ENCODE measurements at regions not wholly inside any gene's neighbourhood (a gene's known extent, or its start where the extent isn't known, plus 50 kb on each side); places are given as distances from the start of the nearest gene placed in this dataset.

DNA sequence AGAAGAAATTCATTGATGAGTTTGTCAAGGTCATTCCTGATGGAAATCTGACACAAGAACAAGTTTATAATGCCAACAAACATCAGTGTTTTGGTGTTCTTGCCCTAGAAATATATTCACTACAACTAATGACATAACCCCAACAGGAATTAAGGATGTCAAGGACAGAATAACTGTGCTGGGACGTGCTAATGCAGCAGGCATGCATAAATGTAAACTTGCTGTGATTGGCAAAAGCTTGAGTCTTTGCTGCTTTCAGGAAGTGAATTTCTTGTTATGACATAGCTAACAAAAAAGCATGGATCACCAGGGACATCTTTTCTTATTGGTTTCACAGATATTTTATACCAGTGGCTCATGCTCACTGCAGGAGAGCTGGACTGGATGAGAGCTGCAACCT lies 144.6 kb downstream of the KCTD12 start:
- DNase-seq = no peak

GRCh38 chr13:76741046-76741445 lies 145.2 kb downstream of the KCTD12 start:
- no peak for DNase-seq

- DNase-seq = no peak
These were observed 147.6 kb downstream of the KCTD12 start for GRCh38 chr13:76738616-76739015.

DNA sequence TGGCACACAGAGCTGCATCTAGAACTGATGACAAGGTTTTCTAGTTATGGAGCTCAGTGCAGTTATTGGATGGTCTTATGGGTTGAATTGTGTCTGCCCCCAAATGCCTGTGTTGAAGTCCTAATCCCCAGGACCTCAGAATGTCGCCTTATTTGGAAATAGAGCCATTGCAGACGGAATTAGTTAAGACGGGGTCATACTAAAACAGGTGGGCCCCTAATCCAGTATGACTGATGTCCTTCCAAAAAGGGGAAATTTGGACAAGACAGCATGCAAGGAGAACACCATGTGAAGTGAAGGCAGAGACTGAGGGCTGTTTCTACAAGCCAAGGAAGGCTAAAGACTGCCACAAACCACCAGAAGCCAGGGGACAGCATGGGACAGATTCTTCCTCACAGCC lies 148.7 kb downstream of the KCTD12 start:
- no peak for DNase-seq

DNA sequence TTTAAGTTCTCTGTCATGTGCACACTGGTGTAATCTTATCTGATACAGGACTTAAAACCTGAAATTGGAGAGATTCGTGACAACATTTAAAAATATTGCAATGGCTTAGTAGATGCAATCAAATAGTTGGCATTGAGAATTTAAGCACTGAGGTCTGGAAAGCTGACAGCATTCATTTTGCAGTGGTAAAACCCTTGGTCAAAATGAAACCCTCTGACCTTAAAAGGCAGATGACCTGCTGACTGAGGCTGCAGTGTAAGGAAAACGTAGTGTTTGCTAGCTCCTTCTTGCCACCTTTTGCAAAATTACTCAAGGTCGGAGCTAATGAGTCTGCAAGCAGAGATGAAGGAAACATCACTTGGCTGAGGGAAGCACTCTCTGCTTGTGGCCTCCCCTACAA lies 150.6 kb downstream of the KCTD12 start:
- no peak for DNase-seq

DNA sequence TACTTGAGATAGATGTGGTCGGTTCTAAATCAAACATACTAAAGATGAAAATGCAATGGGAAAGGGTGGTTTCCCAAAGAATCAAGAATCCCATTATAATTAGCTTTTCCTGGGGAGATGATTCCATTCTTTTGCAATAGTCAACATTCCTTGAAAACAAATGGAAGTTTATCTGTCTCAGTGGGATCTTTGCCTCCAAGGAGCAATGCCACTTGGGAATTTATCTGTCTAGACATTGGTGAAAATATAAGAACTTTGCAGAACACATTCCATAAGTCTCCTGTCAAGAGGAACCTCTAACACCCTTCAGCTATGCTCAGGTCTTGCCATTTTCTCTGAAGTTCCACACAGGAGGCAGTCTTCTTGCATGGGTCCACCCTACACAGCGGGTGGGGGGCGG lies 152.5 kb downstream of the KCTD12 start:
- DNase-seq = no peak

DNA sequence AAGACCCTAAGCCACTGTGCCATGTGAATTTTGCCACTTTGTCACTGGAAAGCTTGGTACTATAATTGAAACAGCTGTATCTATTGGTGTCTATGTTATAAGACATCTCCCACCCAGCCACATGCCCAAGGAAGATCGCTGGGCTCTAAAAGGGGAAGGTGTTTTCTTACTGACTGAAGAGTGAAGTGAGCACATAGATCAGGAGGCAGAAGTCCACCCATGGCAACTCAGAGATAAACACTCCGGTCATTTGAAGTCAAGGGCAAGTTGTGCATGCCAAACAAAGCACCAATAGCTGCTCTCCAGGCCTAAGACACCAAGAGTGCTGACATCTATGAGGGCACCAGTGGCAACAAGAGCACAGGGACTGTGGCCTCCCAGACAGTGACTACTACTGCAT lies 153.8 kb downstream of the KCTD12 start:
- no peak for DNase-seq

DNA sequence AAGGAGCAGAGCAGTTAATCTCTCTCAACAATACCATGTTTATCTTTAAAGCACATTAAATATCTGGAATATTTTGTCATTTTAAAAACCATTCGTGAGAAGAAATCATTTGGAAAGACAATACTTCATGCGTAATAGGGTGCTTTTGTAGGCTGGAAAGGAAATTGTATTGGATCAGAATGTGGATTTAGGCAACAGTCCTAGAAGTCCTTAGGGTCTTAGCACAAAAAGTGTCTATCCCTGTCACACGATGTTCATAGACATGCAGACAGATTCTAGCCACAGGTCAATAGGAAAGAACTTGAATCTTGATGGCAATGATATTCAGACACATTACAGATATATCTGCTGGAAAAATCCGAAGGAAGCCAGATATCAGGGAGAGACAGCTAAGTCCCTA lies 156.0 kb downstream of the KCTD12 start:
- DNase-seq = no peak

- no peak for DNase-seq
These were observed 156.5 kb downstream of the KCTD12 start for GRCh38 chr13:76729691-76730090.

DNA sequence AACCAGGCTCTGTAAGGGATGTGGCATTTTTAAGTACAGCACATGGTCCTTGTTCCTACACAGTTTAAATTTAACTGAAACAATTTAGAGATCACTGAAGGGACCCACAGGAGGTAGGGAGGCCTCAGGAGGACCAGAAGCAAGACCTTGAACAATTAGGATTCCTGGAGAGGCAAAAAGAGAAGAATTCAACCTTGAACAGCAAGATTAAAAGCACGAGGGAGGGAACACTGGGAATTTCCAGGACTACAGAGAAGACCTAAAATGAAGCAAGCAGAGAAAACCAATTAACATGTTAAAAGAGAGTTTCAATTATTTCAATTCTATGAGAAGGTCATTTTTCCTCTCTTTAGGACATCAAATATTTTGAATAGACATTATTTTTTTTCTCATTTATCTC lies 160.3 kb downstream of the KCTD12 start:
- no peak for DNase-seq

DNA sequence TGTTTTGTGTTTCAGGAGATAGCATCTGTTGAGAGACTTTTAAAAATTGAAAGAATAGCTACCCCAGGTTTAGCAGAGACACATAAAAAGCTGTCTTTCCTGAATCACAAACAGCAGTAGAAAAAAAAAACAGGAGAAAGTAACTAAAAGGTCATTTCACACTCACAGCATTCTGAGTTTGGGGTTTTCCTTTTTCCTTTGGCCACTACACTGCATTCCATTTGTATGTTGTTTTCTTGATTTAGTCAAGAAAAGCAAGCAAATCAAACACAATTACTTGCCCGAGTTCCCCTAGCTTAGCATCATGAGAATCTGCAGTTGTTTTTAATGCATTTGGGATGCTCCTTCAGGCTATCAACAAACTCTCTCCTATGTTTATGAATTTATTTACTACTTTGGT lies 161.0 kb downstream of the KCTD12 start:
- DNase-seq = no peak

GRCh38 chr13:76724421-76724820 lies 161.8 kb downstream of the KCTD12 start:
- no peak for DNase-seq

DNA sequence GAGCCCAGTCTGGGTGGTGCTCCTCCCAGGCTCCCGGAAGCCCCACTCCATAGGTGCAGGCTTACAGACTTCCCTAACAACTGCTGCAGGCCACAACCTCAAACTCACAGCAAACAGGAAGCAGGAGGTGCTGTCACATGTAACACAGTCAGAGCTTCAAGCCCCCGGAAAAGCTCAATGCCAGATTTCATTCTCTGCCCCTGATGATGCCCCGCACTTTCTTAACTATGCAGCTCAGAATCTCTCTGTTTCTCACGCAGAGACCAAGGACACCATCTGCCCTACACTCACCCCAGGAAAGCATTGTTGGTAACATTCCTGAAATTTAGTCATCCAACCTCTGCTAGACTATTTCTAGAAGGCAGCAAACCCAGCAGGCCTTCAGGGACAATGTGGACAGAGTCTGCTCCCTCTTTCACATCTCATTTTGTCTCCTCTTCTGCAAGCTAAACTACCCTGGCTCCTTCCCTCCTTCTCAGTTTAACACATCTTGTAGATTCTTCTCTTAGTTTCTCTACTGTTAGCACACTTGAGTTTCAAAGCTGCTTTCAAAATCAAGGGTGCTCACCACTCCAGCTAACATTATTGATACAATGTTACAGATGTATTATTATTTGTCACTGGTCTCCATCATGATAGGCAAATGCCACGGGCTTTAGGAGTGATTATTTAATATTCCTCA lies 162.5 kb downstream of the KCTD12 start:
- no peak for DNase-seq

DNA sequence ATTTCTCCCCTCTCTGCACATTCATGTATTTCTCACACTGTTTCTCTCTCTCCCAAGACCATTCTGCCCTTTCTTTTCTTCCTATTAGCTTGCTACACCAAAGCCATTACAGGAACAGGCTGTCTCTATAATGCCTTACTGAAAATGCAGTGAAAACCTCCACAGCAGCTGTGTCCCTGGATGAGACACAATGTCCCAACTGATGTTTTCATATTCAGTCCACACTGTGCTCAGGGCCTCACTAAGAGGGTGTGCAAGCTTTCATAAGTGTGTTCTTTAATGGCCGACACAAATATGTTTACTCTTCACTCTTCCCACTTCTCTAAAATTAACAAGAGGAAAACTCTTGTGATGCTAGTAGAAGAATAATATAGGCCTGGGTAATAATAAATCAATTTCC lies 163.4 kb downstream of the KCTD12 start:
- DNase-seq = no peak

- DNase-seq = no peak
These were observed 165.4 kb downstream of the KCTD12 start for GRCh38 chr13:76720821-76721220.

DNA sequence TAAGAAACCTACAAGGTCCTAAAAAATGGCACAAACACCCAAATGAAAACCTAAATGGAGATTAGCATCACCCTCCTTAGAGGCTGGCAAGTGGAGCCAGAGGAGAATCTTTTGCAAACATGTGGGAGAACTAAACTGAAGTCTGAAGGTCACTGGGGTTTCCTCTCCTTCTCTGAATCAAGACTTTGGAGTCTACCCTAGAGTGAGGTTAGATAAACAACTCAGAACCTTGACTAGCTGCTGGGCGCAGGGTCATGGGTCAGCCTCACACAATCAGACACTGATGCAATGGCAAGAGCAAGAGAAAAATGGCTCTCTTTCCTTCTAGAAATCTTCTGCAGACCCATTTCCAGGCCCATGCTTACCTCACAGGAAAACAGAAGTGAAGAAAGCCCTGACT lies 165.8 kb downstream of the KCTD12 start:
- DNase-seq = no peak

DNA sequence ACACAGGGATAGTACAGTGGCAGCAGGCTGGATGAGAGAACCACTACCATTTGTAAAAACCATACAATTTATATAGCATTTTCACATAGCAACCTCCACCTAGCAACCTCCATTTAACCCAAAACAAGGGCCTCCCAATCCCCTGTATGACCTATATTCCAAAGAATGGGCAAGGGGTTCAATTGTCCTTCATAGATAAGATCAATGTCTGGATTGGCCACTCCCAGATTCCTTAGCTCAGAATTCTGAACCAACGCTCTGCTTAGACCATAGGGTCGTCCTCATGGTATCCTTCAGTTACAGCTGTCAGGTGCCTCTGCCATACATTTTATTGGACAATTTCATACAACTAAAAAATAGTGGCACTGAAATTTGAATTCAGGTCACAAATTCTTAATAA lies 166.2 kb downstream of the KCTD12 start:
- DNase-seq = no peak

GRCh38 chr13:76717092-76717491 lies 169.1 kb downstream of the KCTD12 start:
- DNase-seq = no peak

DNA sequence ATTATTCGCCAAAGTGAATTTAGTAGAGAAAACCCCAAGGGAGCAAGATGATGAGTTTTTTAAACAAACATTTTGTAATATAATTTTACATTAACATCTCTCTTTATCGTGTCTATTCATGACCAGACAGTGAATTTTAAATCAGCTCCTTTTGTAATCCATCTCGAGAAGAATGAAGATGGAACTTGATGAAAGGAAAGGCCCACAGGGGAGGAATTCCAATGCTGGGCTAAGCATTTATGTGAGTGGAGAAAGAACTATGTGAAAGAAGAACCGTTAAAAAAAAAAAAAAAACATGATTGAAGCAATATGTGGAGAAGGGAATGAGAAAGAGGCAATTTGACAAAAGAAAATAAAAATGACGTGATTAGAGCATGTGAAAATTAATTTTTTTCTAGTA lies 170.6 kb downstream of the KCTD12 start:
- DNase-seq = no peak

DNA sequence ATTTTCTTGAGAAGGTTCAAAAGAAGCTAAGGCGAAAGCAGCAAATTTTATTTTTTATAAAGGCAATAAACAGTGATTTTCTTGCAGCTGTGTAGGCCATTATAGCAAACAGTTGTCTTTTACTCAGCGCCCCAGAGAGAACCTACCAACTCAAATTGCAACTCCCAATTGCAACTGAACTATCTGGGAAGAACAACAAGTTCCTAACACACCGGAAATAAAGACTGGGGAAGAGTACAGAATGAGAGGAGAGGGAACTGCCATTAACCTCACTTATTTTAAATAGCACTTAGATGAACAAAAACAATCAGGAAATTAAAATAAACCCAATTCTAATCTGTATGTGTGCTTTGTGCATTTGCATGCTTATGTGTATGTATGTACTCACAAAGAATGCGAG lies 171.1 kb downstream of the KCTD12 start:
- no peak for DNase-seq

- no peak for DNase-seq
These were observed 172.9 kb downstream of the KCTD12 start for GRCh38 chr13:76713280-76713679.

DNA sequence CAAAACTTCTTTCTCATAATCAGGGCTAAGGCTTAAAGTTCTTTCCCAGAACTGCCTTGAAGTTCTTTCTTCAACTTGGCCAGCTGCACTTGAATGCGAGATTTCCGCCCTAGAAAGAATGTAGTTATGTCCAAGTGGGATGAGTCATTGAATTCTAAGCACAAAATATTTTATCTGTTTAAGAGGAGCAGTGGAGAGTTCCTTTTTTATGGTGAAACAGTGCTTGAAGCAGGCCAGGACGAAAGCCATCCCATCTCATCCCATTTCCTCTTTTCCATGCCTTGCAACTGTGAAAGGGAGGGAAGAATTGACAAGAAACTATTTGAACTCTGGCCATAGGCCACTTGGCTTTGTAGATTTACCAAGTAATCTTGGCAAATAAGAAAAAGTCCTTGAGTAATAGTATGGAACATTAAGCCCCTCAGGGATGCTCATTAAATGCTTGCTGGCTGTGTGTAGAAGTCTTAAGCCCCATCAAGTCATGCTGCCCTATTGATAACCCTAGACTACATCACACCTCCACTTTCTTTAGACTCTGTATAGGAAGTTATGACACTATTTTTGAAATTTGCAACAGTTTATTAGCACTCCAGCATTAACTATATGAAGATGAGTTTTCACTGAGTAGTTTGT lies 174.5 kb downstream of the KCTD12 start:
- no peak for DNase-seq

GRCh38 chr13:76709851-76710250 lies 176.4 kb downstream of the KCTD12 start:
- DNase-seq = no peak

- no peak for DNase-seq
These were observed 178.0 kb downstream of the KCTD12 start for GRCh38 chr13:76708138-76708688.

- DNase-seq = no peak
These were observed 178.8 kb downstream of the KCTD12 start for GRCh38 chr13:76707360-76707759.

All from activated CD4-positive, CD25-positive, alpha-beta regulatory T cell treated with anti-CD3 and anti-CD28 coated beads, Interleukin-2, amount 50 U/mL, for 72 hours (primary cell).